Suprapubic skin (tissue), 4 donors: ENCODE measurements at regions not wholly inside any gene's neighbourhood (a gene's known extent, or its start where the extent isn't known, plus 50 kb on each side); places are given as distances from the start of the nearest gene placed in this dataset.

Source experiments
- POLR2A ChIP-seq, 2 donors: fragments of 450-650 bp; IDR thresholded peaks; one replicate each; pipeline ENCODE4 v1.6.1; 2017; ENCODE audit warnings: antibody characterized with exemption in 2 of 2, mild to moderate bottlenecking in 2 of 2, moderate library complexity in 2 of 2
- POLR2AphosphoS5 ChIP-seq, 3 donors: sonication (generic); formaldehyde crosslinking; IDR thresholded peaks; one replicate each; pipeline ENCODE4 v1.6.1; 2017; ENCODE audit warnings: antibody characterized with exemption in 3 of 3
- TF ChIP-seq, protein P1 (sequence below), 2 donors: fragments of 200-600 bp in 1 of 2; fragments of 450-650 bp in 1 of 2; sonication (generic) in 1 of 2; IDR thresholded peaks; one replicate each; pipeline ENCODE4 v1.5.1; 2016 to 2019; ENCODE audit warnings: antibody characterized with exemption in 2 of 2, mild to moderate bottlenecking in 1 of 2, moderate library complexity in 1 of 2

DNA sequence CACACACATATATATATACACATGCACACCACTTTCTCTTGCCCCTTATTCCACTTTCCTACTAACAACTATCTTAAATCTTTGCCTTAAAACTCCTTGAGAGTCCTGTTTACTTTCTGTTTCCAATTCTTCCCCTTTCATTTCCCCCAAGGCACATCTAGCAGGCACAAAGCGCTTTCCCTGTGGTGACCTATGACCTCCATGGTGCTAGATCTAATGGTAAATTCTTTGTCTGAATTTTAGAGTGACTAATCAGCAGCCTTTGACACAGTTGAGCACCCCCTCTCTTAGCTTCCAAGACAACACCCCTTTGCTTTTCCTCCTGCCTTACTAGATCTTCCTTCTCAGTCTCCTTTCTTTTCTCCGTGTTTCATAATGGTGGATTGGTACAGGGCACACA lies 236.4 kb upstream of the TTC29 start:
- TF ChIP-seq POLR2AphosphoS5 (IDR thresholded peaks at IDR 0.05): no peak
- TF ChIP-seq POLR2A (IDR thresholded peaks at IDR 0.05): no peak
- TF ChIP-seq, protein P1, sequence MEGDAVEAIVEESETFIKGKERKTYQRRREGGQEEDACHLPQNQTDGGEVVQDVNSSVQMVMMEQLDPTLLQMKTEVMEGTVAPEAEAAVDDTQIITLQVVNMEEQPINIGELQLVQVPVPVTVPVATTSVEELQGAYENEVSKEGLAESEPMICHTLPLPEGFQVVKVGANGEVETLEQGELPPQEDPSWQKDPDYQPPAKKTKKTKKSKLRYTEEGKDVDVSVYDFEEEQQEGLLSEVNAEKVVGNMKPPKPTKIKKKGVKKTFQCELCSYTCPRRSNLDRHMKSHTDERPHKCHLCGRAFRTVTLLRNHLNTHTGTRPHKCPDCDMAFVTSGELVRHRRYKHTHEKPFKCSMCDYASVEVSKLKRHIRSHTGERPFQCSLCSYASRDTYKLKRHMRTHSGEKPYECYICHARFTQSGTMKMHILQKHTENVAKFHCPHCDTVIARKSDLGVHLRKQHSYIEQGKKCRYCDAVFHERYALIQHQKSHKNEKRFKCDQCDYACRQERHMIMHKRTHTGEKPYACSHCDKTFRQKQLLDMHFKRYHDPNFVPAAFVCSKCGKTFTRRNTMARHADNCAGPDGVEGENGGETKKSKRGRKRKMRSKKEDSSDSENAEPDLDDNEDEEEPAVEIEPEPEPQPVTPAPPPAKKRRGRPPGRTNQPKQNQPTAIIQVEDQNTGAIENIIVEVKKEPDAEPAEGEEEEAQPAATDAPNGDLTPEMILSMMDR (IDR thresholded peaks at IDR 0.05): no peak
